ENCODE measurements at regions not wholly inside any gene's neighbourhood (a gene's known extent, or its start where the extent isn't known, plus 50 kb on each side); places are given as distances from the start of the nearest gene placed in this dataset.

GRCh38 chr9:80359291-80359690, 787.5 kb downstream of the TLE4 start:
- no peak for TF ChIP-seq TAF1 (IDR thresholded peaks at IDR 0.05; ENCODE audit: borderline replicate concordance, insufficient read depth, low read length)
- TF ChIP-seq REST (IDR thresholded peaks at IDR 0.05; ENCODE audit: insufficient read depth in 1 of 2, low read depth in 2 of 2, low read length in 2 of 2): no peak
- TF ChIP-seq POLR2AphosphoS5 (IDR thresholded peaks at IDR 0.05; ENCODE audit: low read depth, low read length): no peak
- no peak for TF ChIP-seq SIN3A (IDR thresholded peaks at IDR 0.05; ENCODE audit: borderline replicate concordance, insufficient read depth, low read length)
- no peak for TF ChIP-seq FOXP2 (optimal IDR thresholded peaks at IDR 0.05; ENCODE audit: borderline replicate concordance, extremely low read depth, extremely low read length, insufficient read depth)

GRCh38 chr9:80352967-80353366, 781.2 kb downstream of the TLE4 start:
- TF ChIP-seq REST (IDR thresholded peaks at IDR 0.05; ENCODE audit: insufficient read depth in 1 of 2, low read depth in 2 of 2, low read length in 2 of 2) (no peak), FOXP2 (optimal IDR thresholded peaks at IDR 0.05; ENCODE audit: borderline replicate concordance, extremely low read depth, extremely low read length, insufficient read depth) (no peak), TAF1 (IDR thresholded peaks at IDR 0.05; ENCODE audit: borderline replicate concordance, insufficient read depth, low read length) (no peak), SIN3A (IDR thresholded peaks at IDR 0.05; ENCODE audit: borderline replicate concordance, insufficient read depth, low read length) (no peak), POLR2AphosphoS5 (IDR thresholded peaks at IDR 0.05; ENCODE audit: low read depth, low read length) (no peak)

GRCh38 chr9:80351612-80352011, 779.8 kb downstream of the TLE4 start:
- no peak for TF ChIP-seq TAF1 (IDR thresholded peaks at IDR 0.05; ENCODE audit: borderline replicate concordance, insufficient read depth, low read length)
- no peak for TF ChIP-seq FOXP2 (optimal IDR thresholded peaks at IDR 0.05; ENCODE audit: borderline replicate concordance, extremely low read depth, extremely low read length, insufficient read depth)
- TF ChIP-seq REST (IDR thresholded peaks at IDR 0.05; ENCODE audit: insufficient read depth in 1 of 2, low read depth in 2 of 2, low read length in 2 of 2): no peak
- TF ChIP-seq SIN3A (IDR thresholded peaks at IDR 0.05; ENCODE audit: borderline replicate concordance, insufficient read depth, low read length): no peak
- no peak for TF ChIP-seq POLR2AphosphoS5 (IDR thresholded peaks at IDR 0.05; ENCODE audit: low read depth, low read length)

DNA sequence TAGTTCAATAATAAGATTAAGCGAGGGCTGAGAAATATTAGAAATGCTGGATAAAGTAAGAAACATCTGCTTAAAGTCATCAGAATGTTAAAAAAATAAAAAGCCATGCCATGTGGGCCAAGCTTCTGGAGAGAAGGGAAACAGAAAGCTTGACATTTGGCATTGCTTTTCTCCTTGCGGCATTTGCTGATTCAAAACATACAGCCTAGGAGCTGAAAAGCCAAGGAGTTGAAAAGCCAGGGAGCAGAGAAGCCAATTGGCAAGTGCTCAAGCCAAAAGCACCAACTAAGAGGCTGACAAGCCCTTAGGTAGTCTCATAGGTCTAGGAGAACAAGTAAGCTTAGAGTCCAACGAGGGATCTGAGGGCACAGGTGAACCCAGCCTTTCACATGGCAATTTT, 754.3 kb downstream of the TLE4 start:
- TF ChIP-seq POLR2AphosphoS5 (IDR thresholded peaks at IDR 0.05; ENCODE audit: low read depth, low read length): no peak
- TF ChIP-seq TAF1 (IDR thresholded peaks at IDR 0.05; ENCODE audit: borderline replicate concordance, insufficient read depth, low read length): no peak
- no peak for TF ChIP-seq SIN3A (IDR thresholded peaks at IDR 0.05; ENCODE audit: borderline replicate concordance, insufficient read depth, low read length)
- TF ChIP-seq FOXP2 (optimal IDR thresholded peaks at IDR 0.05; ENCODE audit: borderline replicate concordance, extremely low read depth, extremely low read length, insufficient read depth): no peak
- no peak for TF ChIP-seq REST (IDR thresholded peaks at IDR 0.05; ENCODE audit: insufficient read depth in 1 of 2, low read depth in 2 of 2, low read length in 2 of 2)

GRCh38 chr9:80320916-80321315, 749.2 kb downstream of the TLE4 start:
- no peak for TF ChIP-seq POLR2AphosphoS5 (IDR thresholded peaks at IDR 0.05; ENCODE audit: low read depth, low read length)
- TF ChIP-seq SIN3A (IDR thresholded peaks at IDR 0.05; ENCODE audit: borderline replicate concordance, insufficient read depth, low read length): no peak
- no peak for TF ChIP-seq REST (IDR thresholded peaks at IDR 0.05; ENCODE audit: insufficient read depth in 1 of 2, low read depth in 2 of 2, low read length in 2 of 2)
- no peak for TF ChIP-seq TAF1 (IDR thresholded peaks at IDR 0.05; ENCODE audit: borderline replicate concordance, insufficient read depth, low read length)
- no peak for TF ChIP-seq FOXP2 (optimal IDR thresholded peaks at IDR 0.05; ENCODE audit: borderline replicate concordance, extremely low read depth, extremely low read length, insufficient read depth)
